ENCODE measurements at regions not wholly inside any gene's neighbourhood (a gene's known extent, or its start where the extent isn't known, plus 50 kb on each side); places are given as distances from the start of the nearest gene placed in this dataset.

- Histone ChIP-seq H3K4me3 (no peak overlapping the region), H3K27ac (no peak overlapping the region), H3K27me3 (no peaks in the 10 kb centered on the region), H3K4me1 (no peaks in the 10 kb centered on the region), H3K9me3 (no peaks in the 10 kb centered on the region), H3K36me3 (no peaks in the 10 kb centered on the region)
- TF ChIP-seq, protein P1, sequence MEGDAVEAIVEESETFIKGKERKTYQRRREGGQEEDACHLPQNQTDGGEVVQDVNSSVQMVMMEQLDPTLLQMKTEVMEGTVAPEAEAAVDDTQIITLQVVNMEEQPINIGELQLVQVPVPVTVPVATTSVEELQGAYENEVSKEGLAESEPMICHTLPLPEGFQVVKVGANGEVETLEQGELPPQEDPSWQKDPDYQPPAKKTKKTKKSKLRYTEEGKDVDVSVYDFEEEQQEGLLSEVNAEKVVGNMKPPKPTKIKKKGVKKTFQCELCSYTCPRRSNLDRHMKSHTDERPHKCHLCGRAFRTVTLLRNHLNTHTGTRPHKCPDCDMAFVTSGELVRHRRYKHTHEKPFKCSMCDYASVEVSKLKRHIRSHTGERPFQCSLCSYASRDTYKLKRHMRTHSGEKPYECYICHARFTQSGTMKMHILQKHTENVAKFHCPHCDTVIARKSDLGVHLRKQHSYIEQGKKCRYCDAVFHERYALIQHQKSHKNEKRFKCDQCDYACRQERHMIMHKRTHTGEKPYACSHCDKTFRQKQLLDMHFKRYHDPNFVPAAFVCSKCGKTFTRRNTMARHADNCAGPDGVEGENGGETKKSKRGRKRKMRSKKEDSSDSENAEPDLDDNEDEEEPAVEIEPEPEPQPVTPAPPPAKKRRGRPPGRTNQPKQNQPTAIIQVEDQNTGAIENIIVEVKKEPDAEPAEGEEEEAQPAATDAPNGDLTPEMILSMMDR (IDR thresholded peaks at IDR 0.05) = no peak
- TF ChIP-seq POLR2A (IDR thresholded peaks at IDR 0.05) (no peak), EP300 (IDR thresholded peaks at IDR 0.05) (no peak), POLR2AphosphoS5 (IDR thresholded peaks at IDR 0.05) (no peak)
- WGBS = 76% methylated on average over 6 of the region's 6 CpGs
- DNase-seq (ENCODE audit: low spot score in 2 of 2) = no peak
Observed at GRCh38 chr2:82089518-82089917, 1785.0 kb upstream of the LRRTM1 start.

- DNase-seq (ENCODE audit: low spot score in 2 of 2) = no peak
- H3K27ac ChIP-seq = no peak overlapping the region
- no peaks in the 10 kb centered on the region for H3K36me3 ChIP-seq
- H3K4me3 ChIP-seq = no peak overlapping the region
- 88% methylated on average over 1 of the region's 1 CpG for WGBS
- no peaks in the 10 kb centered on the region for H3K4me1 ChIP-seq
- no peaks in the 10 kb centered on the region for H3K27me3 ChIP-seq
- TF ChIP-seq POLR2A (IDR thresholded peaks at IDR 0.05) (no peak), POLR2AphosphoS5 (IDR thresholded peaks at IDR 0.05) (no peak), EP300 (IDR thresholded peaks at IDR 0.05) (no peak)
- TF ChIP-seq, protein P1 (IDR thresholded peaks at IDR 0.05) = no peak
- H3K9me3 ChIP-seq = no peaks in the 10 kb centered on the region
Observed at GRCh38 chr2:82084679-82085392, 1780.3 kb upstream of the LRRTM1 start.

DNA sequence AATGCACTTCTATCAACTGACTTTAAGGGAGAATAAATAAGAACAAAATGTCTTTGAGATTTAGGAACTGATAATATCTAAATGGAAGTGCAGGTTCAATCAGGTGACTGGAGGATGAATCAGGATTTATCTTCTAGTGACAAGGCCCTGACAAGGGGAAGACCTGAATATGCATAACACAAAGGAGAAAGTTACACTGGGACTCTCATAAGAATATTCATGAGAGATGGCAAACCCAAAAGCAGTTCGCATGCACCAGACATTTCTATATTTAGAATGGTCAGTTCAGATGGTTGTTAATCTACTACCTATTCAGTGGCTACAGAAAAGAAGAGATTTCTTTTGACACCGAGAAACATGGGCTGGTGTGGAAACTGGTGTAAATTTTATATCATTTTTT, 1771.3 kb upstream of the LRRTM1 start:
- Histone ChIP-seq H3K27me3 (no peaks in the 10 kb centered on the region), H3K4me3 (no peak overlapping the region), H3K9me3 (no peaks in the 10 kb centered on the region), H3K4me1 (no peaks in the 10 kb centered on the region), H3K36me3 (no peaks in the 10 kb centered on the region), H3K27ac (no peak overlapping the region)
- TF ChIP-seq, protein P1 (IDR thresholded peaks at IDR 0.05) = no peak
- TF ChIP-seq POLR2AphosphoS5 (IDR thresholded peaks at IDR 0.05) (no peak), POLR2A (IDR thresholded peaks at IDR 0.05) (no peak), EP300 (IDR thresholded peaks at IDR 0.05) (no peak)
- no peak for DNase-seq (ENCODE audit: low spot score in 2 of 2)
- 91% methylated on average over 2 of the region's 2 CpGs for WGBS

GRCh38 chr2:82062463-82062862, 1757.9 kb upstream of the LRRTM1 start:
- Histone ChIP-seq H3K27me3 (no peaks in the 10 kb centered on the region), H3K36me3 (no peaks in the 10 kb centered on the region), H3K4me1 (no peaks in the 10 kb centered on the region), H3K4me3 (no peak overlapping the region), H3K9me3 (no peaks in the 10 kb centered on the region), H3K27ac (no peak overlapping the region)
- 68% methylated on average over 2 of the region's 2 CpGs for WGBS
- TF ChIP-seq EP300 (IDR thresholded peaks at IDR 0.05) = no peak
- TF ChIP-seq POLR2A (IDR thresholded peaks at IDR 0.05) = no peak
- TF ChIP-seq, protein P1 (IDR thresholded peaks at IDR 0.05) = no peak
- TF ChIP-seq POLR2AphosphoS5 (IDR thresholded peaks at IDR 0.05) = no peak
- no peak for DNase-seq (ENCODE audit: low spot score in 2 of 2)

- TF ChIP-seq POLR2A (IDR thresholded peaks at IDR 0.05) = no peak
- no peak for TF ChIP-seq EP300 (IDR thresholded peaks at IDR 0.05)
- TF ChIP-seq, protein P1 (IDR thresholded peaks at IDR 0.05) = no peak
- TF ChIP-seq POLR2AphosphoS5 (IDR thresholded peaks at IDR 0.05) = no peak
- no peaks in the 10 kb centered on the region for H3K27me3 ChIP-seq
- no peak overlapping the region for H3K4me3 ChIP-seq
- H3K9me3 ChIP-seq = no peaks in the 10 kb centered on the region
- no peak overlapping the region for H3K27ac ChIP-seq
- DNase-seq (ENCODE audit: low spot score in 2 of 2) = no peak
- H3K36me3 ChIP-seq = no peaks in the 10 kb centered on the region
- no peaks in the 10 kb centered on the region for H3K4me1 ChIP-seq
- WGBS = 65% methylated on average over 4 of the region's 4 CpGs
Observed at GRCh38 chr2:82055846-82056245, 1751.3 kb upstream of the LRRTM1 start.
